ENCODE measurements at regions not wholly inside any gene's neighbourhood (a gene's known extent, or its start where the extent isn't known, plus 50 kb on each side); places are given as distances from the start of the nearest gene placed in this dataset.

- no peak overlapping the region for H3K18ac ChIP-seq (ENCODE audit: insufficient read length, low read depth, low read length)
- no peak overlapping the region for H2BK15ac ChIP-seq (ENCODE audit: low read depth, low read length)
- no peak overlapping the region for H2AK5ac ChIP-seq (ENCODE audit: insufficient read length, low read length)
- H2BK20ac ChIP-seq (ENCODE audit: low read depth, low read length, poor library complexity, severe bottlenecking) = no peak overlapping the region
- H3K4me2 ChIP-seq (ENCODE audit: insufficient read depth, insufficient read length, low read length) = no peak overlapping the region
- TF ChIP-seq CTCF (conservative IDR thresholded peaks at IDR 0.05) = no peak
- H2BK5ac ChIP-seq (ENCODE audit: insufficient read length, low read length) = no peak overlapping the region
- DNase-seq = no peak
- no peak overlapping the region for H3K4me3 Mint-ChIP-seq
- H3K27me3 Mint-ChIP-seq (ENCODE audit: low read depth) = no peaks in the 10 kb centered on the region
- no peak overlapping the region for H3K23ac ChIP-seq (ENCODE audit: insufficient read length, low read depth, low read length)
- no peak overlapping the region for H2AFZ ChIP-seq (ENCODE audit: low read length)
- no peak overlapping the region for H3T11ph ChIP-seq (ENCODE audit: low read length)
- no peak overlapping the region for H3K9ac ChIP-seq (ENCODE audit: extremely low read depth, insufficient read length, low read length)
- no peaks in the 10 kb centered on the region for H3K4me1 ChIP-seq (ENCODE audit: insufficient read depth, low read length)
- H4K20me1 ChIP-seq (ENCODE audit: control insufficient read depth, insufficient read depth, insufficient read length) = no peaks in the 10 kb centered on the region
- no peaks in the 10 kb centered on the region for H3K9me3 Mint-ChIP-seq
- no peaks in the 10 kb centered on the region for H3K4me1 Mint-ChIP-seq
- H4K5ac ChIP-seq (ENCODE audit: insufficient read length, low read depth, low read length) = no peak overlapping the region
- H4K8ac ChIP-seq (replicated peaks; ENCODE audit: insufficient read length, low read depth, low read length) = no peak overlapping the region
- no peaks in the 10 kb centered on the region for H3K23me2 ChIP-seq (ENCODE audit: insufficient read length, low read depth, low read length, poor library complexity, severe bottlenecking)
- H3K56ac ChIP-seq (ENCODE audit: insufficient read length, low read depth, low read length) = no peak overlapping the region
- no peaks in the 10 kb centered on the region for H3K79me2 ChIP-seq (ENCODE audit: insufficient read depth, low read length)
- H2BK12ac ChIP-seq (ENCODE audit: insufficient read length, low read depth, low read length) = no peak overlapping the region
- H3K27me3 ChIP-seq (ENCODE audit: insufficient read depth, low read length) = no peaks in the 10 kb centered on the region
- H3K27ac ChIP-seq (ENCODE audit: insufficient read length, low read depth, low read length) = no peak overlapping the region
- no peak overlapping the region for H4K91ac ChIP-seq (ENCODE audit: insufficient read length, low read depth, low read length)
- H3K27ac Mint-ChIP-seq = peak overlapping the region in 1 of 3 experiments; percentile 87; a peak in 3 of 7 replicates
- H3K36me3 Mint-ChIP-seq (ENCODE audit: insufficient read depth in 1 of 3, low read depth in 3 of 3) = no peaks in the 10 kb centered on the region
- no peak overlapping the region for H3K14ac ChIP-seq (ENCODE audit: insufficient read depth, low read length)
- H2BK120ac ChIP-seq (ENCODE audit: low read depth, low read length, poor library complexity, severe bottlenecking) = no peak overlapping the region
- no peak overlapping the region for H3K4ac ChIP-seq (ENCODE audit: low read depth, low read length)
- no peaks in the 10 kb centered on the region for H3K9me3 ChIP-seq (ENCODE audit: control insufficient read depth, low read depth, low read length)
- H3K79me1 ChIP-seq (ENCODE audit: insufficient read depth, low read depth, low read length, poor library complexity, severe bottlenecking) = no peaks in the 10 kb centered on the region
Measured at GRCh38 chr6:92942549-92942948, 476.8 kb downstream of the EPHA7 start.

All from H9 (cell line).